ENCODE measurements at regions not wholly inside any gene's neighbourhood (a gene's known extent, or its start where the extent isn't known, plus 50 kb on each side); places are given as distances from the start of the nearest gene placed in this dataset.

DNA sequence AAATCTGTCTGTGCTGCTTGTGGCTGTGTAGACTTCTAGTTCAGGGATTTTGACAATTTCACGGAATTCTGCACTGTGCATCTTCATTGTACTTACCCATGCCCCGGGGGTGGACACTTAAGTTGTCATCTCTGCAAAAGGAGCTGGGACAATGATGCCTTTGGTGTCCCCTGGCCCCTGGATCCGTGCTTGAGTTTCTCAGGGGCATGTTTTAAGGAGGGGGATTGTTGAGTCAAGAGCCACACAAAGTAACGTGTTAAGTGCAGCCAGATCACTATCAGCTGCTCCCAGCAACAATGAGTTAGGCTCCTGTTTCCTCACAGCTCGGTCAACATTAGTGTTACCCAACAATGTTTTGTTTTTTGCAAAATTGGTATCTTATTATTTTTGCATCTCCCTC lies 305.0 kb upstream of the DIO3 start:
- ChIA-PET POLR2A (no interaction called here), CTCF (interaction anchor here (0.5 to 0.8 kb wide), 2 partner anchors 21 to 141 kb away, joined by 3 read pairs; no protein-coding TSS in a partner anchor)
- no peak overlapping the region for H3K4me2 ChIP-seq (ENCODE audit: insufficient read depth, low read length)
- no peaks in the 10 kb centered on the region for H4K20me1 ChIP-seq (replicated peaks; ENCODE audit: control insufficient read depth, extremely low read depth, insufficient read depth, low read length)
- dilution Hi-C loops (cut with MboI; ENCODE audit: extremely low pct_ligation_motif_present, low sequenced_read_pairs) (no loop called here), intact Hi-C loops (cut with micrococcal nuclease) (no loop called here)
- peaks cover 3 to 10% of the 10 kb centered on the region in 2 experiments for H3K27me3 ChIP-seq (ENCODE audit: control insufficient read depth in 2 of 2, insufficient read depth in 2 of 2, low read length in 2 of 2)
- H3K79me2 ChIP-seq (ENCODE audit: control insufficient read depth, insufficient read depth, low read length) = no peaks in the 10 kb centered on the region
- no peak overlapping the region for H3K4me3 ChIP-seq (replicated peaks in 1 of 3; ENCODE audit: insufficient read depth in 1 of 3, low read depth in 1 of 3, low read length in 3 of 3)
- H3K9me3 ChIP-seq (replicated peaks; ENCODE audit: control insufficient read depth, insufficient read depth, low read length) = no peaks in the 10 kb centered on the region
- no peaks in the 10 kb centered on the region for H3K4me1 ChIP-seq (ENCODE audit: control insufficient read depth, extremely low read depth, insufficient read depth, low read length)
- no peaks in the 10 kb centered on the region for H3K36me3 ChIP-seq (ENCODE audit: control insufficient read depth in 2 of 2, extremely low read depth in 1 of 2, insufficient read depth in 2 of 2, low read length in 2 of 2)
- H3K9me1 ChIP-seq (replicated peaks; ENCODE audit: control insufficient read depth, extremely low read depth, insufficient read depth, low read length) = no peaks in the 10 kb centered on the region
- FAIRE-seq (no peak), DNase-seq (ENCODE audit: low read depth, low spot score) (no peak)
- H2AFZ ChIP-seq (ENCODE audit: low read depth, low read length) = no peak overlapping the region
- BruUV-seq (replicated peaks) = no TSS peak
- TF ChIP-seq POLR2A (IDR thresholded peaks at IDR 0.05; ENCODE audit: low read depth, low read length) (no peak), JUN (IDR thresholded peaks at IDR 0.05; ENCODE audit: borderline replicate concordance, insufficient read depth, insufficient read length, low read depth) (no peak), EZH2 (IDR thresholded peaks at IDR 0.05; ENCODE audit: borderline replicate concordance, low read depth, low read length, severe bottlenecking) (no peak), FOS (IDR thresholded peaks at IDR 0.05; ENCODE audit: borderline replicate concordance, insufficient read depth, low read length) (no peak), POLR2AphosphoS5 (IDR thresholded peaks at IDR 0.05; ENCODE audit: insufficient read depth, low read depth, low read length) (no peak), GATA2 (IDR thresholded peaks at IDR 0.05; ENCODE audit: insufficient read depth, insufficient read length, low read depth, low read length) (no peak), MYC (IDR thresholded peaks at IDR 0.05; ENCODE audit: low read depth, low read length) (no peak)
- TF ChIP-seq, protein P1, sequence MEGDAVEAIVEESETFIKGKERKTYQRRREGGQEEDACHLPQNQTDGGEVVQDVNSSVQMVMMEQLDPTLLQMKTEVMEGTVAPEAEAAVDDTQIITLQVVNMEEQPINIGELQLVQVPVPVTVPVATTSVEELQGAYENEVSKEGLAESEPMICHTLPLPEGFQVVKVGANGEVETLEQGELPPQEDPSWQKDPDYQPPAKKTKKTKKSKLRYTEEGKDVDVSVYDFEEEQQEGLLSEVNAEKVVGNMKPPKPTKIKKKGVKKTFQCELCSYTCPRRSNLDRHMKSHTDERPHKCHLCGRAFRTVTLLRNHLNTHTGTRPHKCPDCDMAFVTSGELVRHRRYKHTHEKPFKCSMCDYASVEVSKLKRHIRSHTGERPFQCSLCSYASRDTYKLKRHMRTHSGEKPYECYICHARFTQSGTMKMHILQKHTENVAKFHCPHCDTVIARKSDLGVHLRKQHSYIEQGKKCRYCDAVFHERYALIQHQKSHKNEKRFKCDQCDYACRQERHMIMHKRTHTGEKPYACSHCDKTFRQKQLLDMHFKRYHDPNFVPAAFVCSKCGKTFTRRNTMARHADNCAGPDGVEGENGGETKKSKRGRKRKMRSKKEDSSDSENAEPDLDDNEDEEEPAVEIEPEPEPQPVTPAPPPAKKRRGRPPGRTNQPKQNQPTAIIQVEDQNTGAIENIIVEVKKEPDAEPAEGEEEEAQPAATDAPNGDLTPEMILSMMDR (IDR thresholded peaks at IDR 0.05; ENCODE audit: extremely low read depth in 1 of 2, insufficient read depth in 1 of 2, low read depth in 1 of 2, low read length in 2 of 2) = no peak
- TF ChIP-seq, protein P2, sequence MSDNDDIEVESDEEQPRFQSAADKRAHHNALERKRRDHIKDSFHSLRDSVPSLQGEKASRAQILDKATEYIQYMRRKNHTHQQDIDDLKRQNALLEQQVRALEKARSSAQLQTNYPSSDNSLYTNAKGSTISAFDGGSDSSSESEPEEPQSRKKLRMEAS (IDR thresholded peaks at IDR 0.05; ENCODE audit: insufficient read depth, insufficient read length) = no peak
- no peak overlapping the region for H3K9ac ChIP-seq (replicated peaks; ENCODE audit: extremely low read depth, insufficient read depth, low read length)
- no peak overlapping the region for H3K27ac ChIP-seq (ENCODE audit: insufficient read depth, low read depth, low read length)

Data from endothelial cell of umbilical vein (primary cell).